DMS53 treated with DMSO at 0.1 percent for 48 hours (cell line): ENCODE measurements at regions not wholly inside any gene's neighbourhood (a gene's known extent, or its start where the extent isn't known, plus 50 kb on each side); places are given as distances from the start of the nearest gene placed in this dataset.
"Not testable (repeated sequence)": the region's sequence is repeated elsewhere in the genome, so short reads cannot be mapped to it uniquely, and the experiment has no call there.

Source experiments
- DNase-seq: peaks from one replicate; lab custom pipeline; 2025; ENCODE audit not compliant: unreplicated experiment; lab: John Stamatoyannopoulos, UW

GRCh38 chr1:157460381-157460780, 91.9 kb downstream of the FCRL5 start:
- no peak for DNase-seq

- no peak for DNase-seq
Observed at GRCh38 chr1:157457279-157457678, 95.0 kb downstream of the FCRL5 start.

- no peak for DNase-seq
Observed at GRCh38 chr1:157455318-157455717, 97.0 kb downstream of the FCRL5 start.

- DNase-seq: no peak
Observed at GRCh38 chr1:157450106-157450505, 102.2 kb downstream of the FCRL5 start.

- DNase-seq: no peak
Observed at GRCh38 chr1:157448636-157449035, 103.7 kb downstream of the FCRL5 start.

GRCh38 chr1:157446356-157446755, 106.0 kb downstream of the FCRL5 start:
- DNase-seq: not testable (repeated sequence)

- DNase-seq: not testable (repeated sequence)
Observed at GRCh38 chr1:157445616-157446140, 106.6 kb downstream of the FCRL5 start.

- peak; percentile 24 for DNase-seq
Observed at GRCh38 chr1:157442065-157442464, 110.2 kb downstream of the FCRL5 start.

GRCh38 chr1:157439302-157439954, 112.9 kb downstream of the FCRL5 start:
- no peak for DNase-seq

- no peak for DNase-seq
Observed at GRCh38 chr1:157438613-157439012, 113.7 kb downstream of the FCRL5 start.

GRCh38 chr1:157438146-157438545, 114.2 kb downstream of the FCRL5 start:
- no peak for DNase-seq

- DNase-seq: no peak
Observed at GRCh38 chr1:157437296-157437695, 115.0 kb downstream of the FCRL5 start.

- DNase-seq: no peak
Observed at GRCh38 chr1:157431751-157432150, 120.6 kb downstream of the FCRL5 start.

- DNase-seq: no peak
Observed at GRCh38 chr1:157429601-157430240, 122.6 kb downstream of the FCRL5 start.

- DNase-seq: not testable (repeated sequence)
Observed at GRCh38 chr1:157423764-157424163, 128.6 kb downstream of the FCRL5 start.

GRCh38 chr1:157419845-157420542, 132.3 kb downstream of the FCRL5 start:
- DNase-seq: no peak

- DNase-seq: no peak
Observed at GRCh38 chr1:157418659-157419058, 133.7 kb downstream of the FCRL5 start.

- no peak for DNase-seq
Observed at GRCh38 chr1:157418231-157418630, 134.1 kb downstream of the FCRL5 start.

GRCh38 chr1:157415661-157416060, 136.7 kb downstream of the FCRL5 start:
- DNase-seq: no peak

GRCh38 chr1:157412308-157412707, 140.0 kb downstream of the FCRL5 start:
- no peak for DNase-seq

- no peak for DNase-seq
Observed at GRCh38 chr1:157411769-157412168, 140.5 kb downstream of the FCRL5 start.

- DNase-seq: no peak
Observed at GRCh38 chr1:157411064-157411463, 141.3 kb downstream of the FCRL5 start.
